ENCODE measurements at regions not wholly inside any gene's neighbourhood (a gene's known extent, or its start where the extent isn't known, plus 50 kb on each side); places are given as distances from the start of the nearest gene placed in this dataset.

DNA sequence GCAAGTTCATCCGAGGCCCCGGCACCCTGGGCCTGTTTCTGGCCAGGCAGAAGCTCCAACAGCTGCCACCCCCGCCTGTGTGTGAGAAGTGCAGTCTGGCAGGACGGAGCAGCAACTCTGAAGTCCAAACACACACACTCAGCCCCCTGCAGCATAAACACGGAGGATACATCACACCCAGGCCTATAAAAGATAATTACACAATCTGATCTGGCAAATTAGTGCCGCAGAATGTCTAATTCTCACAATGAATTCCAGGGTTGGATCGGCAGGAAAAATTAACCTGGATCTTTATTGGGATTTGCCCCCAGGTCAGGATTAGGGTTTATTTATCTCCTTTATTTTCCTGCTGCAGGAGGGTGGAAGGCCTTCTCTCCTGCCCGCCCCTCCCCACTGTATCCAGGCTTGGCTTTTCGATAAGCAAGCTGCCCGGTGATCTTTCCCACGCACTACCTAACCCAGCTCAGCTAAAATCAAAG, 311.4 kb downstream of the SOX9 start:
- H3K9me3 Mint-ChIP-seq: no peaks in the 10 kb centered on the region
- H3K27me3 Mint-ChIP-seq: no peaks in the 10 kb centered on the region

GRCh38 chr17:72432881-72433280, 312.1 kb downstream of the SOX9 start:
- Mint-ChIP-seq H3K27me3 (no peaks in the 10 kb centered on the region), H3K4me1 (ENCODE audit: low read depth) (no peaks in the 10 kb centered on the region), H3K27ac (no peak overlapping the region), H3K4me3 (no peak overlapping the region), H3K36me3 (ENCODE audit: low read depth) (no peaks in the 10 kb centered on the region), H3K9me3 (no peaks in the 10 kb centered on the region)

More for the DNA sequence above, 311.4 kb downstream of the SOX9 start:
- Mint-ChIP-seq H3K4me3 (no peak overlapping the region), H3K36me3 (ENCODE audit: low read depth) (no peaks in the 10 kb centered on the region), H3K27ac (no peak overlapping the region), H3K4me1 (ENCODE audit: low read depth) (no peaks in the 10 kb centered on the region)

DNA sequence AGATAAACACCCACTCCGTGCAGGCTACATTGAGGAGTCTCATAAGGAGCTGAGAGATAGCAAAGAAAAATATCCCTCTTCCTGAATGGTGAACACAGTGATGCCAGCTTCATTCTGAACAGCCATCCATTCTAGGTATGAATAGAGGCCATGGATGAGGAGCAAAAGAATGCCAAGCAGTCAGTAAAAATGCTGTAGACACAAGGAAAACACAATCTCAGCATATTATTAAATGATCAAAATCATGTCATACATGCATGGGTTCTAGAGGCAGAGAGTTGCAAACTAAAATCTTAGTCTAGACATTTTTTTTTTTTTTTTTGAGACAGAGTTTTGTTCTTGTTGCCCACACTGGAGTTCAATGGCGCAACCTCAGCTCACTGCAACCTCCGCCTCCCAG, 313.0 kb downstream of the SOX9 start:
- H3K36me3 Mint-ChIP-seq (ENCODE audit: low read depth): no peaks in the 10 kb centered on the region
- H3K9me3 Mint-ChIP-seq: no peaks in the 10 kb centered on the region
- H3K27me3 Mint-ChIP-seq: no peaks in the 10 kb centered on the region
- no peak overlapping the region for H3K27ac Mint-ChIP-seq
- H3K4me3 Mint-ChIP-seq: no peak overlapping the region
- H3K4me1 Mint-ChIP-seq (ENCODE audit: low read depth): no peaks in the 10 kb centered on the region

DNA sequence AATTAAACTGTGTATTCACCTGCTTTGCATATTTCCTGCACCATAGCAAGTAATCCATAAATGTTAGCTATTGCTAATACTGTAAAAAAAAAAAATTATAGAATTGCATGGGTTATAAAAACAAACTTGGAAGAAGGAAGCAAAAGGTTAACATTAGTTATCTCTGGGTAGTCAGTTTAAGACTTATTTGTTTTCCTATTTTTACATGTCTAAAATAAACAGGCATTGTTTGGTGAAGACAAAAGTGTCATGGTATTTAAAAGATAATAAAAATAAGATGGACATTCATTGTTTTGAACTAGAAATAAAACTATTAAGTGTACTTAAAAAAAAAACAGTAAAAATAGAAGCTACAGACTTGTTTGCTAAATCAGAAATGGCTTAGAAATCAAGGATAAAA, 313.8 kb downstream of the SOX9 start:
- H3K4me3 Mint-ChIP-seq: no peak overlapping the region
- no peaks in the 10 kb centered on the region for H3K4me1 Mint-ChIP-seq (ENCODE audit: low read depth)
- H3K36me3 Mint-ChIP-seq (ENCODE audit: low read depth): no peaks in the 10 kb centered on the region
- H3K27me3 Mint-ChIP-seq: peaks cover 1% of the 10 kb centered on the region
- H3K9me3 Mint-ChIP-seq: no peaks in the 10 kb centered on the region
- H3K27ac Mint-ChIP-seq: no peak overlapping the region

GRCh38 chr17:72434991-72435618, 314.3 kb downstream of the SOX9 start:
- H3K4me3 Mint-ChIP-seq: no peak overlapping the region
- no peak overlapping the region for H3K27ac Mint-ChIP-seq
- H3K4me1 Mint-ChIP-seq (ENCODE audit: low read depth): no peaks in the 10 kb centered on the region
- H3K9me3 Mint-ChIP-seq: no peaks in the 10 kb centered on the region
- H3K27me3 Mint-ChIP-seq: peaks cover 4% of the 10 kb centered on the region
- no peaks in the 10 kb centered on the region for H3K36me3 Mint-ChIP-seq (ENCODE audit: low read depth)

DNA sequence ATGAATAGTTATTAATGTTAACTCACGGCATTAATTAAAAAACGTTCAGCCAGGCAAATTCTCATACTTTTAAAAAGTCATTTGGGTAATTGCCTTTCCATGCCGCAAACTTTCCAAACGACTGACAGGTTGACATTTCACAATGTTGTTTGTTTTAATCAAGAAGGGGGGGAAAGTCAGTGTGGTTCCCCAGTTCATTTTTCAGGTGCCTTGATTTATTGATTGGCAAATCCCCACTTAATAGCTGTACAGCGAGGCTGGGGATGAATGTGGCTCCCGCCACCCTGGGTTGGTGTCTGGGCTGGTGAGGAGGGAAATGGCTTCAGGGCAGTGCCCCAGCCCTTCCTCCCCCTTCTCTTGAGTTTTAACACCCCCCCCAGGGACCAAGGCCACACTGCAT, 318.0 kb downstream of the SOX9 start:
- Mint-ChIP-seq H3K4me1 (ENCODE audit: low read depth) (no peaks in the 10 kb centered on the region), H3K4me3 (no peak overlapping the region), H3K27me3 (peaks cover 4% of the 10 kb centered on the region), H3K27ac (no peak overlapping the region), H3K9me3 (peaks cover 5% of the 10 kb centered on the region), H3K36me3 (ENCODE audit: low read depth) (no peaks in the 10 kb centered on the region)

GRCh38 chr17:72439893-72440502, 319.2 kb downstream of the SOX9 start:
- no peaks in the 10 kb centered on the region for H3K36me3 Mint-ChIP-seq (ENCODE audit: low read depth)
- H3K4me3 Mint-ChIP-seq: no peak overlapping the region
- no peaks in the 10 kb centered on the region for H3K4me1 Mint-ChIP-seq (ENCODE audit: low read depth)
- no peak overlapping the region for H3K27ac Mint-ChIP-seq
- peaks cover 5% of the 10 kb centered on the region for H3K9me3 Mint-ChIP-seq
- peaks cover 4% of the 10 kb centered on the region for H3K27me3 Mint-ChIP-seq

- no peak overlapping the region for H3K4me3 Mint-ChIP-seq
- no peaks in the 10 kb centered on the region for H3K36me3 Mint-ChIP-seq (ENCODE audit: low read depth)
- H3K9me3 Mint-ChIP-seq: peaks cover 5% of the 10 kb centered on the region
- H3K4me1 Mint-ChIP-seq (ENCODE audit: low read depth): no peaks in the 10 kb centered on the region
- no peak overlapping the region for H3K27ac Mint-ChIP-seq
- H3K27me3 Mint-ChIP-seq: peaks cover 4% of the 10 kb centered on the region
These were observed 320.1 kb downstream of the SOX9 start for GRCh38 chr17:72440961-72441360.

DNA sequence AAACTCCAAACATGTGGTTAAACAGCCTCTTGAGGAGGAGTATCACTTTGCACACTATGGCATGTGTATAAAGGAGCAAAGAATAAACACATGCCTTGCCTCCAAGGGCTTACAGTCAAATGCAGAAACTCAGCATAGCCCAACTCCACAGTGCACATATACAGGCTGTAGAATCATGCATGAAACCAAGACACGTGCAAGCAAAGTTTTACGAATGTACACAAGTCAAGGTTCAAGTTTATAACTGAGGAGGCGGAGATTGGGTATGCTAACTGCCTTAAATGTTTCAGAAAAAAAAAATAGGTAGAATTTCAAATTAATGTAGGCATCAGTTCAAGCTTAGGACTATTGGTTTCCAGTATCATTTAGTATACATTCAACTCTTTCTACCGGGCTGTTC, 321.1 kb downstream of the SOX9 start:
- peaks cover 4% of the 10 kb centered on the region for H3K27me3 Mint-ChIP-seq
- no peaks in the 10 kb centered on the region for H3K4me1 Mint-ChIP-seq (ENCODE audit: low read depth)
- H3K36me3 Mint-ChIP-seq (ENCODE audit: low read depth): no peaks in the 10 kb centered on the region
- H3K27ac Mint-ChIP-seq: no peak overlapping the region
- peaks cover 5% of the 10 kb centered on the region for H3K9me3 Mint-ChIP-seq
- no peak overlapping the region for H3K4me3 Mint-ChIP-seq

- H3K4me1 Mint-ChIP-seq (ENCODE audit: low read depth): no peaks in the 10 kb centered on the region
- H3K27me3 Mint-ChIP-seq: peaks cover 2% of the 10 kb centered on the region
- no peak overlapping the region for H3K4me3 Mint-ChIP-seq
- H3K9me3 Mint-ChIP-seq: peaks cover 5% of the 10 kb centered on the region
- H3K27ac Mint-ChIP-seq: no peak overlapping the region
- no peaks in the 10 kb centered on the region for H3K36me3 Mint-ChIP-seq (ENCODE audit: low read depth)
These were observed 323.8 kb downstream of the SOX9 start for GRCh38 chr17:72444517-72445054.

DNA sequence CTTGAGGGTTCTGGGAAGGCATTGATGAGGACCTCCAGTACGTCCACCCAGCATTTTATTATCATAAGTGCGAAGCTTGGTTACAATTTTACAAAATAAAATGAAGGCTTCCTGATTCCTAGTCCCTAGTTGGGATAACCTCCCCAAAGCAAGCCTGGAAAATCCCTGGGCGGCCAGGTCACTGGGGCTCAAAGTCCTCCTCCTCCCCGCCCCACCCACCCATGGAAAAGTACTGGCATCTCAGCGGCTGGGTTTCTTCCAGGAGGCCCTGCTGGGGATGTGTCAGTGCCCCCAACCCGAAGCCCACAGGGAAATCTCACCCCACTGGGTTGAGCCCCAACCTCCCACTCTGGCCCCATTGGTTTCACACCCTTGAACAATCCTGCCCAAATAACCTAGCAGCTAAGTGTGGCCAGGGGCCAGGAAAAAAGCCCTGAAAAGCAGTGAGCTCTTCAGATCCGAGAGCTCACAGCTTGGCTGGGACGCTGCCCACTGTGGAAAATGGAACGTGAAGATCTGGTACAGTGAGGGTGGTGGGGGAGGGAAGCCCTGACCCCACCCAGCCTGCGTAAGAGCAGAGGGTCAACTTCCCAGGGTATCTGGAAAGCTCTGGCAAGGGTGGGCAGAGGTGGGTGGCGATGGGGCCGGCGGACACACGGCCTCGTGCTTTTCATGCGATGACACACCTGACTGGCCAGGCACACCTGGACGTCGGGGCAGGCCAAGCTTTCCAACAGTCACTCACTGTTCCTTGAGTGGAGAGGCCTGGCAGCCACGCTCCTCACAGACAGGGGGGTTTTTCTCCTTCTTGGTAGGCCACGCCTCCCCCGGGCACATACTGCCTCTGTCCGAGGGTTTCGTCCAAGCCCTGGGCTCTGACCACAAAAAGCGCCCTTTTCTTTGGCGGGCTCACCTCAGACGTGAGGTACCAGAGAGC, 324.5 kb downstream of the SOX9 start:
- Mint-ChIP-seq H3K27ac (no peak overlapping the region), H3K4me1 (ENCODE audit: low read depth) (no peaks in the 10 kb centered on the region), H3K4me3 (no peak overlapping the region), H3K36me3 (ENCODE audit: low read depth) (no peaks in the 10 kb centered on the region), H3K27me3 (no peaks in the 10 kb centered on the region), H3K9me3 (peaks cover 5% of the 10 kb centered on the region)

GRCh38 chr17:72446118-72446517, 325.3 kb downstream of the SOX9 start:
- H3K36me3 Mint-ChIP-seq (ENCODE audit: low read depth): no peaks in the 10 kb centered on the region
- no peaks in the 10 kb centered on the region for H3K4me1 Mint-ChIP-seq (ENCODE audit: low read depth)
- H3K9me3 Mint-ChIP-seq: peaks cover 6% of the 10 kb centered on the region
- H3K27me3 Mint-ChIP-seq: no peaks in the 10 kb centered on the region
- H3K4me3 Mint-ChIP-seq: no peak overlapping the region
- no peak overlapping the region for H3K27ac Mint-ChIP-seq

GRCh38 chr17:72446525-72447250, 325.9 kb downstream of the SOX9 start:
- Mint-ChIP-seq H3K9me3 (peaks cover 5% of the 10 kb centered on the region), H3K4me1 (ENCODE audit: low read depth) (no peaks in the 10 kb centered on the region), H3K27ac (no peak overlapping the region), H3K27me3 (no peaks in the 10 kb centered on the region), H3K36me3 (ENCODE audit: low read depth) (no peaks in the 10 kb centered on the region), H3K4me3 (no peak overlapping the region)

DNA sequence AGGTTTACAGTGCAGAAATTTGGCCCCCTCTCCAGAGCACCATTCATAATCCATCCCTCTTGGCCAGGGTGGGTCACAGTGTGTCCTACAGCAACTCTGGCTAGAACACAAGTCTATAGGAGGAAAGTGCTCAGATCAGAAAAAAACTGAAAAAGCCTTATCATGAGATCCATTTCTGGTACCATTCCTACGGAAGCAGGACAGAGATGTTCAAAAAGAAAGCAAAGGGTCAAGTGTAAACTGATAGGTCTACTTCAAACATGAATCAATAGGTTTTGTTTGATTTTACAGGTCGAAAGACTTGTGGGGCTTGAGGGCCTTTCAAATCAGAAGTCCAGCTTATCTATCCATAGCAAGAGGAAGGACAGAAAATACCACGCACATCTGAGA, 326.4 kb downstream of the SOX9 start:
- Mint-ChIP-seq H3K4me3 (no peak overlapping the region), H3K4me1 (ENCODE audit: low read depth) (no peaks in the 10 kb centered on the region), H3K36me3 (ENCODE audit: low read depth) (no peaks in the 10 kb centered on the region), H3K9me3 (peaks cover 5% of the 10 kb centered on the region), H3K27ac (no peak overlapping the region), H3K27me3 (no peaks in the 10 kb centered on the region)
